GM12872 (cell line): ENCODE measurements at regions not wholly inside any gene's neighbourhood (a gene's known extent, or its start where the extent isn't known, plus 50 kb on each side); places are given as distances from the start of the nearest gene placed in this dataset.

Experiments used
- CTCF ChIP-seq: IDR thresholded peaks from 3 replicates; pipeline ENCODE4 v1.5.1; 2011; ENCODE audit warnings: low read depth, mild to moderate bottlenecking, low read length, moderate library complexity; ENCODE audit not compliant: insufficient read depth

GRCh38 chr6:4656106-4656505 is 120.1 kb upstream of the CDYL start:
- no peak for TF ChIP-seq CTCF

- TF ChIP-seq CTCF, result no peak
Observed at GRCh38 chr6:4655196-4656025, 120.8 kb upstream of the CDYL start.

- no peak for TF ChIP-seq CTCF
Observed at GRCh38 chr6:4653141-4653540, 123.1 kb upstream of the CDYL start.

GRCh38 chr6:4651831-4652467 is 124.3 kb upstream of the CDYL start:
- no peak for TF ChIP-seq CTCF

GRCh38 chr6:4649728-4650127 is 126.5 kb upstream of the CDYL start:
- TF ChIP-seq CTCF, result no peak

- TF ChIP-seq CTCF, result no peak
Observed at GRCh38 chr6:4647414-4648365, 128.5 kb upstream of the CDYL start.

GRCh38 chr6:4645713-4646360 is 130.4 kb upstream of the CDYL start:
- no peak for TF ChIP-seq CTCF
